Lower leg skin (tissue), 4 donors: ENCODE measurements at regions not wholly inside any gene's neighbourhood (a gene's known extent, or its start where the extent isn't known, plus 50 kb on each side); places are given as distances from the start of the nearest gene placed in this dataset.

Experiments
- DNase-seq, 2 donors: peaks; one replicate each; pipeline ENCODE4 v3.0.0-alpha.2; 2019; ENCODE audit warnings: low spot score in 2 of 2
- H3K4me3 ChIP-seq: fragments of 200-600 bp; sonication (generic); 2 replicates; pipeline ENCODE4 v1.5.1; 2017; ENCODE audit warnings: mild to moderate bottlenecking, low read depth; ENCODE audit not compliant: poor library complexity, severe bottlenecking
- CTCF ChIP-seq, 3 donors: fragments of 450-650 bp; IDR thresholded peaks; one replicate each; pipeline ENCODE4 v1.5.1; 2016; ENCODE audit warnings: antibody characterized with exemption in 3 of 3, mild to moderate bottlenecking in 3 of 3, moderate library complexity in 2 of 3
- POLR2A ChIP-seq, 2 donors: fragments of 450-650 bp; IDR thresholded peaks; one replicate each; pipeline ENCODE4 v1.6.1; 2016 to 2017; ENCODE audit warnings: antibody characterized with exemption in 2 of 2, mild to moderate bottlenecking in 1 of 2, moderate library complexity in 1 of 2
- WGBS, 2 donors: methylation state at CpG; one replicate each; pipeline ENCODE4 v1.1.5; 2018; 5-methylcytosine and 5-hydroxymethylcytosine counted together
- intact Hi-C: fragments of 100-400 bp; cut with DNase I; formaldehyde crosslinking; loops from one replicate; pipeline ENCODE4 v1.15.0; 2023; ENCODE audit warnings: low total_unique reads

- DNase-seq, result no peak
- H3K4me3 ChIP-seq, result no peak overlapping the region
- intact Hi-C loops, result no loop called here
- 72 to 81% methylated on average over 8 of the region's 8 CpGs for WGBS, 2 donors
- TF ChIP-seq POLR2A (IDR thresholded peaks at IDR 0.05) (no peak), CTCF (IDR thresholded peaks at IDR 0.05) (no peak)
Observed at GRCh38 chr9:90469435-90469834, 173.2 kb downstream of the DIRAS2 start.

- no peak for DNase-seq
- intact Hi-C loops, result loop anchor here (5.0 kb wide), 1 partner anchor 1428 kb away; no protein-coding TSS in a partner anchor
- no peak overlapping the region for H3K4me3 ChIP-seq
- 85 to 90% methylated on average over 6 of the region's 6 CpGs for WGBS, 2 donors
- no peak for TF ChIP-seq POLR2A (IDR thresholded peaks at IDR 0.05)
- no peak for TF ChIP-seq CTCF (IDR thresholded peaks at IDR 0.05)
Observed at GRCh38 chr9:90469865-90470387, 172.7 kb downstream of the DIRAS2 start.

GRCh38 chr9:90476058-90476457 lies 166.6 kb downstream of the DIRAS2 start:
- DNase-seq, result no peak
- no peak for TF ChIP-seq CTCF (IDR thresholded peaks at IDR 0.05)
- TF ChIP-seq POLR2A (IDR thresholded peaks at IDR 0.05), result no peak
- intact Hi-C loops, result no loop called here
- no peak overlapping the region for H3K4me3 ChIP-seq

DNA sequence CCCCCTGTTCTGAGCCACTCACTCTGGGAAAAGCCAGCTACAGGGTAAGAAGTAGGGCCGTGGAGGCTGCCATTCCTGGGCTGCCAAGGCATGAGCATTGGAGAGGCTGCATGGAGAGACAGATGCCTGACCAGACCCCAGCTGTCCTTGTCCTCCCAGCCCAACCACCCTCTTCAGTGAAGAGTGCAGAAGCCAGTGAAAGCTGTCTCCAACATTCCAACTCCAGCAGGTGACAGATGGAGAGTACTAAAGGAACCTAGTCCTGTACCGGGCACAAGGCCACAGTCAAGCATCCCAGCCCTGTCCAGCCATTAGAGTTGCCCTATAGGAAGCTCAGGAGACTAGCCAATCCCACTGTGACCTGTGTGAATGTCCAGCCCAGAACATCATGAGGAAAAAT lies 165.1 kb downstream of the DIRAS2 start:
- DNase-seq, result no peak
- 88 to 93% methylated on average over 1 to 2 of the region's 2 CpGs for WGBS, 2 donors
- TF ChIP-seq CTCF (IDR thresholded peaks at IDR 0.05) (no peak), POLR2A (IDR thresholded peaks at IDR 0.05) (no peak)

GRCh38 chr9:90478821-90479220 lies 163.8 kb downstream of the DIRAS2 start:
- TF ChIP-seq POLR2A (IDR thresholded peaks at IDR 0.05) (no peak), CTCF (IDR thresholded peaks at IDR 0.05) (no peak)
- DNase-seq, result no peak

More for the DNA sequence above, 165.1 kb downstream of the DIRAS2 start:
- intact Hi-C loops, result no loop called here
- no peak overlapping the region for H3K4me3 ChIP-seq

DNA sequence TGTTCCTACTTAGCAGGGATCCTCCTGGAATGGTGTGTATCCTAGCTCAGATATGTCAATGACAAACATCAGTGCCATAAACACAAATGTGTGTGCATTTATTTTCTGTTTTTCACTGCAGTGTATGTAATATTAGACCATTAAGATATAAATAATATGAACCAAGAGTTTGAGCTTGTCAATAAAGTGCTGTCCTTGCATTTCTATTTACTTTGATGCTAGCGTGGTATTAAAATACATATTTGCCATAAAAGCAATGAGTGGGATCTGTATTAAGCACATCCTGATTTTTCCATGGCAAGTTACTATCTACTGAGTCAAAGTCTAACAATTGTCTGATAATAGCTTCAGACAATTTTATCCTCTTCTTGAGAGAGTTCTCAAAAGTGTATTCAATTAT lies 157.6 kb downstream of the DIRAS2 start:
- 81 to 82% methylated on average over 1 of the region's 1 CpG for WGBS, 2 donors
- no peak for DNase-seq
- intact Hi-C loops, result no loop called here
- no peak overlapping the region for H3K4me3 ChIP-seq
- TF ChIP-seq POLR2A (IDR thresholded peaks at IDR 0.05), result no peak
- TF ChIP-seq CTCF (IDR thresholded peaks at IDR 0.05), result no peak

More at GRCh38 chr9:90478821-90479220, 163.8 kb downstream of the DIRAS2 start:
- intact Hi-C loops, result no loop called here
- WGBS, 2 donors, result 41 to 68% methylated on average over 6 of the region's 6 CpGs
- no peak overlapping the region for H3K4me3 ChIP-seq
